ENCODE measurements at regions not wholly inside any gene's neighbourhood (a gene's known extent, or its start where the extent isn't known, plus 50 kb on each side); places are given as distances from the start of the nearest gene placed in this dataset.

GRCh38 chr2:67515538-67515937 lies 118.4 kb downstream of the ETAA1 start:
- TF ChIP-seq, protein P1, sequence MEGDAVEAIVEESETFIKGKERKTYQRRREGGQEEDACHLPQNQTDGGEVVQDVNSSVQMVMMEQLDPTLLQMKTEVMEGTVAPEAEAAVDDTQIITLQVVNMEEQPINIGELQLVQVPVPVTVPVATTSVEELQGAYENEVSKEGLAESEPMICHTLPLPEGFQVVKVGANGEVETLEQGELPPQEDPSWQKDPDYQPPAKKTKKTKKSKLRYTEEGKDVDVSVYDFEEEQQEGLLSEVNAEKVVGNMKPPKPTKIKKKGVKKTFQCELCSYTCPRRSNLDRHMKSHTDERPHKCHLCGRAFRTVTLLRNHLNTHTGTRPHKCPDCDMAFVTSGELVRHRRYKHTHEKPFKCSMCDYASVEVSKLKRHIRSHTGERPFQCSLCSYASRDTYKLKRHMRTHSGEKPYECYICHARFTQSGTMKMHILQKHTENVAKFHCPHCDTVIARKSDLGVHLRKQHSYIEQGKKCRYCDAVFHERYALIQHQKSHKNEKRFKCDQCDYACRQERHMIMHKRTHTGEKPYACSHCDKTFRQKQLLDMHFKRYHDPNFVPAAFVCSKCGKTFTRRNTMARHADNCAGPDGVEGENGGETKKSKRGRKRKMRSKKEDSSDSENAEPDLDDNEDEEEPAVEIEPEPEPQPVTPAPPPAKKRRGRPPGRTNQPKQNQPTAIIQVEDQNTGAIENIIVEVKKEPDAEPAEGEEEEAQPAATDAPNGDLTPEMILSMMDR (IDR thresholded peaks at IDR 0.05; ENCODE audit: insufficient read depth, low read depth, low read length, missing control alignments): no peak
- H3K4me3 ChIP-seq (ENCODE audit: low read depth, low read length): no peak overlapping the region
- DNase-seq (ENCODE audit: low read depth): no peak

DNA sequence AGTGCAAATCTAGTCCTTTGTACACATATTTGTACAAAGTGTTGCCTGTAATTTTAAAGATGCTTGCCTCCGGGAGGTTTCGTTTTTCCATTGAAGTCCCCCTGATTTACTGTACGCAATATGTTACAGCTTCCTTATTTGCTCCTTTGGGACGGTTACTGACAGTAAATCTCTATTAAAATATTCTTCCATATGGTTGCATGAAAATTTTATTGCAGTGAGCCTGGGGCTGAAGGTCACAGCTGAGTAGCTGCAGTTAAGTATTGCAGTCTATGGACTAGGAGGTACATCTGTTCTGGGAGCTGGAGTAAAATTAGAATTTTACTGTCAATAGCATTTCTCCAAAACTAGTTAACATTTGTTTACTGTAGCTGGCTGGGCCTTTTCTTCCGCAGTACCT lies 119.2 kb downstream of the ETAA1 start:
- TF ChIP-seq, protein P1 (IDR thresholded peaks at IDR 0.05; ENCODE audit: insufficient read depth, low read depth, low read length, missing control alignments): no peak
- no peak overlapping the region for H3K4me3 ChIP-seq (ENCODE audit: low read depth, low read length)
- DNase-seq (ENCODE audit: low read depth): no peak

- no peak for DNase-seq (ENCODE audit: low read depth)
- TF ChIP-seq, protein P1 (IDR thresholded peaks at IDR 0.05; ENCODE audit: insufficient read depth, low read depth, low read length, missing control alignments): no peak
- no peak overlapping the region for H3K4me3 ChIP-seq (ENCODE audit: low read depth, low read length)
Observed at GRCh38 chr2:67516899-67517530, 119.9 kb downstream of the ETAA1 start.

DNA sequence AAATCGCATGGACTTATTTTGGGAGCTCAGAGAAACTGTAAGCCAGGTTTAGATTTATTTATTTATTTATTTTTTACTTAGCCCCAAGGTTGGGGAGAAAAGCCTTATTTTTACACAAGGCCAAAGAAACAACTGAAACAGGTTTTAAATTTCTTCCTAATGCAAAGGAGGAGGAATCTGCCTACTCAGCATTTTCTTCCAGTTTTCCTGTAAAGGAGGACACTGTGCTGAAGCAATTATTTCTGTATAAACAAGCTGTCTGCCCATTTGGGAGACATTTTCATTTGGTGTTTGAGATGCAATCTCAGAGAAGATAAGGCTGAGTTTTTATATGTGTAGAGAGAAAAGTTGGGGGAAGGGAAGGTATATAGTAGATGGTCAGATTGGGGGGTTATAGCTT lies 125.0 kb downstream of the ETAA1 start:
- TF ChIP-seq, protein P1 (IDR thresholded peaks at IDR 0.05; ENCODE audit: insufficient read depth, low read depth, low read length, missing control alignments): no peak
- DNase-seq (ENCODE audit: low read depth): no peak

GRCh38 chr2:67524213-67524612 lies 127.1 kb downstream of the ETAA1 start:
- no peak for DNase-seq (ENCODE audit: low read depth)
- H3K4me3 ChIP-seq (ENCODE audit: low read depth, low read length): no peak overlapping the region
- TF ChIP-seq, protein P1 (IDR thresholded peaks at IDR 0.05; ENCODE audit: insufficient read depth, low read depth, low read length, missing control alignments): no peak

More for the DNA sequence above, 125.0 kb downstream of the ETAA1 start:
- no peak overlapping the region for H3K4me3 ChIP-seq (ENCODE audit: low read depth, low read length)

GRCh38 chr2:67524777-67525176 lies 127.6 kb downstream of the ETAA1 start:
- no peak for DNase-seq (ENCODE audit: low read depth)
- TF ChIP-seq, protein P1 (IDR thresholded peaks at IDR 0.05; ENCODE audit: insufficient read depth, low read depth, low read length, missing control alignments): no peak
- no peak overlapping the region for H3K4me3 ChIP-seq (ENCODE audit: low read depth, low read length)

DNA sequence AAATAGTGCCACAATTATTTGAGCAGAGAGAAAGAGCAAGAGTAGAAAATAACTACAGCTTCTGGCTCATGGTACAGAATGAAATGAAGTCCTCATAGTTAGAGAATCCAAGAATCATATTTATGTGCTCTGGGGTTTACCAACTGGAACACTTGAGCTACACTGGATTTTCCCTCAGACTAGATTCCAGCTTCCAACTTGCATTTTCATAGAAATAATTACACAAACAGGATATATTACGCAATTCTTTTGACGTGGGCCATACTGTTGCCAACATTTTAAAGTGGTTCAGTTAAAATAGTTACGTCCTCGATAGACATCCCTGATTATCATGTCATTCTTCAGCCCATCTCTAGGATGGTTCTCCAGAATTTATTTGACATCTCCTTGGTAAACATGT lies 129.2 kb downstream of the ETAA1 start:
- DNase-seq (ENCODE audit: low read depth): no peak
- TF ChIP-seq, protein P1 (IDR thresholded peaks at IDR 0.05; ENCODE audit: insufficient read depth, low read depth, low read length, missing control alignments): no peak
- H3K4me3 ChIP-seq (ENCODE audit: low read depth, low read length): no peak overlapping the region

Measured in GM12865 (cell line).